ENCODE measurements at regions not wholly inside any gene's neighbourhood (a gene's known extent, or its start where the extent isn't known, plus 50 kb on each side); places are given as distances from the start of the nearest gene placed in this dataset.

DNA sequence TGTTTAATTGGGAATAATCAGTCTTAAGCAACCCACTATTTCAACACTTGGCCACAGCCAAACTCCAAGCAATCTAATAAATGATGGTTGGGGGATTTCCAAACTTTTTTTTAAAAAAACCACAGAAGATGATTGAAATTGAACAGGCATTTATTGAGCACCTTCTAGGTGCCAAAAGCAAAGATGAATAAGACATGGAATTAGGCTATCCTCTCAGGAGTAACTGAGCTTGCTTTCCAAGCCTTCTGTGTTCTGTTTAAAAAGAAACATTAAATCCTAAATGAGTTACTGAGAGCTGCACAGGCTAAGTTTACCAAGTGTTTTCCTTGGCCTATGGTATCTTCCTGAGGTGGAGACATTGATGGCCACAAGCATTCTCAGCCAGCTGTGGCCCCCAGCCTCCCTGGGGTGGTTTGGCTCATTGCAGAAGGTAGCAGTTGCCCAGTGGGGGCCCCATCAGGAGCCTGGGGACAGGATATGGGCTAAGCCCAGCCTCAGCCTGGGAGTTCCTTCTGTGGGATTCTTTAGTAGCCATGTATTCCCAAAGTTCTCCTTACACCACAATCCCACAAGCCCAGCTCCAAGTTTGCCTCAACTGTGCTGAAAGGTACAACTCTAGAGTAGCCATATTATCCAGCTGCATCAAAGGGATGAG is 174.3 kb downstream of the C1D start:
- CTCF ChIA-PET: interaction anchor here (1.2 to 2.0 kb wide), 5 partner anchors 17 to 142 kb away, joined by 3 to 7 read pairs (median 4); no protein-coding TSS in a partner anchor
- dilution Hi-C loops (cut with MboI; ENCODE audit: extremely low pct_ligation_motif_present, low sequenced_read_pairs) (no loop called here), intact Hi-C loops (cut with micrococcal nuclease) (no loop called here)
- Histone ChIP-seq H3K79me2 (ENCODE audit: control insufficient read depth, insufficient read depth, low read length) (no peaks in the 10 kb centered on the region), H2AFZ (ENCODE audit: low read depth, low read length) (no peak overlapping the region), H3K27ac (ENCODE audit: insufficient read depth, low read depth, low read length) (no peak overlapping the region), H3K4me1 (ENCODE audit: control insufficient read depth, extremely low read depth, insufficient read depth, low read length) (no peaks in the 10 kb centered on the region), H3K27me3 (ENCODE audit: control insufficient read depth in 2 of 2, insufficient read depth in 2 of 2, low read length in 2 of 2) (no peaks in the 10 kb centered on the region), H3K4me3 (replicated peaks in 1 of 3; ENCODE audit: insufficient read depth in 1 of 3, low read depth in 1 of 3, low read length in 3 of 3) (no peak overlapping the region), H3K4me2 (ENCODE audit: insufficient read depth, low read length) (no peak overlapping the region), H4K20me1 (replicated peaks; ENCODE audit: control insufficient read depth, extremely low read depth, insufficient read depth, low read length) (no peaks in the 10 kb centered on the region), H3K9me1 (replicated peaks; ENCODE audit: control insufficient read depth, extremely low read depth, insufficient read depth, low read length) (no peaks in the 10 kb centered on the region), H3K9ac (replicated peaks; ENCODE audit: extremely low read depth, insufficient read depth, low read length) (no peak overlapping the region), H3K9me3 (replicated peaks; ENCODE audit: control insufficient read depth, insufficient read depth, low read length) (no peaks in the 10 kb centered on the region), H3K36me3 (ENCODE audit: control insufficient read depth in 2 of 2, extremely low read depth in 1 of 2, insufficient read depth in 2 of 2, low read length in 2 of 2) (no peaks in the 10 kb centered on the region)
- POLR2A ChIA-PET: no interaction called here
- DNase-seq (ENCODE audit: low read depth, low spot score): no peak
- FAIRE-seq: no peak
- no TSS peak for BruUV-seq (replicated peaks)
- no peak for TF ChIP-seq EZH2 (IDR thresholded peaks at IDR 0.05; ENCODE audit: borderline replicate concordance, low read depth, low read length, severe bottlenecking)
- no peak for TF ChIP-seq POLR2AphosphoS5 (IDR thresholded peaks at IDR 0.05; ENCODE audit: insufficient read depth, low read depth, low read length)
- TF ChIP-seq, protein P1, sequence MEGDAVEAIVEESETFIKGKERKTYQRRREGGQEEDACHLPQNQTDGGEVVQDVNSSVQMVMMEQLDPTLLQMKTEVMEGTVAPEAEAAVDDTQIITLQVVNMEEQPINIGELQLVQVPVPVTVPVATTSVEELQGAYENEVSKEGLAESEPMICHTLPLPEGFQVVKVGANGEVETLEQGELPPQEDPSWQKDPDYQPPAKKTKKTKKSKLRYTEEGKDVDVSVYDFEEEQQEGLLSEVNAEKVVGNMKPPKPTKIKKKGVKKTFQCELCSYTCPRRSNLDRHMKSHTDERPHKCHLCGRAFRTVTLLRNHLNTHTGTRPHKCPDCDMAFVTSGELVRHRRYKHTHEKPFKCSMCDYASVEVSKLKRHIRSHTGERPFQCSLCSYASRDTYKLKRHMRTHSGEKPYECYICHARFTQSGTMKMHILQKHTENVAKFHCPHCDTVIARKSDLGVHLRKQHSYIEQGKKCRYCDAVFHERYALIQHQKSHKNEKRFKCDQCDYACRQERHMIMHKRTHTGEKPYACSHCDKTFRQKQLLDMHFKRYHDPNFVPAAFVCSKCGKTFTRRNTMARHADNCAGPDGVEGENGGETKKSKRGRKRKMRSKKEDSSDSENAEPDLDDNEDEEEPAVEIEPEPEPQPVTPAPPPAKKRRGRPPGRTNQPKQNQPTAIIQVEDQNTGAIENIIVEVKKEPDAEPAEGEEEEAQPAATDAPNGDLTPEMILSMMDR (IDR thresholded peaks at IDR 0.05; ENCODE audit: extremely low read depth in 1 of 2, insufficient read depth in 1 of 2, low read depth in 1 of 2, low read length in 2 of 2): no peak
- TF ChIP-seq MYC (IDR thresholded peaks at IDR 0.05; ENCODE audit: low read depth, low read length): no peak
- no peak for TF ChIP-seq POLR2A (IDR thresholded peaks at IDR 0.05; ENCODE audit: low read depth, low read length)
- TF ChIP-seq FOS (IDR thresholded peaks at IDR 0.05; ENCODE audit: borderline replicate concordance, insufficient read depth, low read length): no peak
- no peak for TF ChIP-seq JUN (IDR thresholded peaks at IDR 0.05; ENCODE audit: borderline replicate concordance, insufficient read depth, insufficient read length, low read depth)
- TF ChIP-seq GATA2 (IDR thresholded peaks at IDR 0.05; ENCODE audit: insufficient read depth, insufficient read length, low read depth, low read length): no peak
- TF ChIP-seq, protein P2, sequence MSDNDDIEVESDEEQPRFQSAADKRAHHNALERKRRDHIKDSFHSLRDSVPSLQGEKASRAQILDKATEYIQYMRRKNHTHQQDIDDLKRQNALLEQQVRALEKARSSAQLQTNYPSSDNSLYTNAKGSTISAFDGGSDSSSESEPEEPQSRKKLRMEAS (IDR thresholded peaks at IDR 0.05; ENCODE audit: insufficient read depth, insufficient read length): no peak
